GM12878 (cell line): ENCODE measurements at regions not wholly inside any gene's neighbourhood (a gene's known extent, or its start where the extent isn't known, plus 50 kb on each side); places are given as distances from the start of the nearest gene placed in this dataset.

Experiments used
- BCL11A ChIP-seq: IDR thresholded peaks from 2 replicates; pipeline ENCODE4 v1.6.1; 2011; ENCODE audit warnings: low read depth, low read length
- CHD2 ChIP-seq: IDR thresholded peaks from 2 replicates; pipeline ENCODE4 v1.6.1; 2011; ENCODE audit warnings: low read depth, low read length, improper control_type of control experiment, borderline replicate concordance
- CREM ChIP-seq: IDR thresholded peaks from 2 replicates; pipeline ENCODE4 v1.6.1; 2014; ENCODE audit warnings: antibody characterized with exemption, low read depth
- EGR1 ChIP-seq, 2 experiments: IDR thresholded peaks; 1 replicate in 1 of 2; 2 replicates in 1 of 2; pipeline ENCODE4 v1.6.1; 2011 to 2012; ENCODE audit warnings: low read depth in 2 of 2, low read length in 2 of 2, borderline replicate concordance in 1 of 2, mild to moderate bottlenecking in 1 of 2, moderate library complexity in 1 of 2
- HDAC2 ChIP-seq: fragments of 200-600 bp; sonication (generic); IDR thresholded peaks from 2 replicates; pipeline ENCODE4 v1.6.1; 2017
- JUNB ChIP-seq: IDR thresholded peaks from 2 replicates; pipeline ENCODE4 v1.6.1; 2016; ENCODE audit warnings: antibody characterized with exemption, mild to moderate bottlenecking
- KDM1A ChIP-seq: fragments of 200-600 bp; sonication (generic); IDR thresholded peaks from 2 replicates; pipeline ENCODE4 v1.6.1; 2016; ENCODE audit warnings: borderline replicate concordance
- LARP7 ChIP-seq: fragments of 450-650 bp; IDR thresholded peaks from 2 replicates; pipeline ENCODE4 v1.6.1; 2017; ENCODE audit warnings: mild to moderate bottlenecking
- MYC ChIP-seq: IDR thresholded peaks from 2 replicates; pipeline ENCODE4 v1.6.1; 2011; ENCODE audit warnings: mild to moderate bottlenecking, low read length, moderate library complexity, inconsistent platforms; ENCODE audit not compliant: insufficient read depth, insufficient replicate concordance, insufficient read length, severe bottlenecking
- PAX8 ChIP-seq: fragments of 450-650 bp; IDR thresholded peaks from 2 replicates; pipeline ENCODE4 v1.6.1; 2017; ENCODE audit warnings: mild to moderate bottlenecking, moderate library complexity
- PML ChIP-seq: IDR thresholded peaks from 2 replicates; pipeline ENCODE4 v1.6.1; 2012; ENCODE audit warnings: low read length, inconsistent platforms
- RCOR1 ChIP-seq: conservative IDR thresholded peaks from 2 replicates; pipeline ENCODE4 v1.6.1; 2012; ENCODE audit warnings: low read depth, low read length, improper control_type of control experiment
- SP1 ChIP-seq: IDR thresholded peaks from one replicate; pipeline ENCODE4 v1.6.1; 2011; ENCODE audit warnings: low read depth, low read length
- SRF ChIP-seq, 2 experiments: IDR thresholded peaks; 2 replicates each; pipeline ENCODE4 v1.6.1; 2011; ENCODE audit warnings: low read depth in 2 of 2, low read length in 2 of 2, mild to moderate bottlenecking in 1 of 2, moderate library complexity in 1 of 2
- TCF12 ChIP-seq: IDR thresholded peaks from 2 replicates; pipeline ENCODE4 v1.6.1; 2011; ENCODE audit warnings: low read depth, mild to moderate bottlenecking, low read length
- ZSCAN29 ChIP-seq: fragments of 450-650 bp; IDR thresholded peaks from 2 replicates; pipeline ENCODE4 v1.6.1; 2017; ENCODE audit warnings: mild to moderate bottlenecking, moderate library complexity
- ZZZ3 ChIP-seq: IDR thresholded peaks from 2 replicates; pipeline ENCODE4 v1.6.1; 2011; ENCODE audit warnings: low read depth; ENCODE audit not compliant: control insufficient read depth, insufficient read length
- TF ChIP-seq, protein P1 (sequence below): IDR thresholded peaks from 2 replicates; pipeline ENCODE4 v1.6.1; 2012; ENCODE audit warnings: low read depth, low read length, improper control_type of control experiment
- TF ChIP-seq, protein P2 (sequence below): IDR thresholded peaks from 2 replicates; pipeline ENCODE4 v1.6.1; 2012; ENCODE audit warnings: mild to moderate bottlenecking, low read depth, low read length
- TF ChIP-seq, protein P3 (sequence below): fragments of 450-650 bp; IDR thresholded peaks from 2 replicates; pipeline ENCODE4 v1.6.1; 2018; ENCODE audit warnings: mild to moderate bottlenecking, low read depth, moderate library complexity; ENCODE audit not compliant: partially characterized antibody
- TF ChIP-seq, protein P4 (sequence below): fragments of 450-650 bp; conservative IDR thresholded peaks from 2 replicates; pipeline ENCODE4 v1.6.1; 2017; ENCODE audit warnings: mild to moderate bottlenecking, moderate library complexity

DNA sequence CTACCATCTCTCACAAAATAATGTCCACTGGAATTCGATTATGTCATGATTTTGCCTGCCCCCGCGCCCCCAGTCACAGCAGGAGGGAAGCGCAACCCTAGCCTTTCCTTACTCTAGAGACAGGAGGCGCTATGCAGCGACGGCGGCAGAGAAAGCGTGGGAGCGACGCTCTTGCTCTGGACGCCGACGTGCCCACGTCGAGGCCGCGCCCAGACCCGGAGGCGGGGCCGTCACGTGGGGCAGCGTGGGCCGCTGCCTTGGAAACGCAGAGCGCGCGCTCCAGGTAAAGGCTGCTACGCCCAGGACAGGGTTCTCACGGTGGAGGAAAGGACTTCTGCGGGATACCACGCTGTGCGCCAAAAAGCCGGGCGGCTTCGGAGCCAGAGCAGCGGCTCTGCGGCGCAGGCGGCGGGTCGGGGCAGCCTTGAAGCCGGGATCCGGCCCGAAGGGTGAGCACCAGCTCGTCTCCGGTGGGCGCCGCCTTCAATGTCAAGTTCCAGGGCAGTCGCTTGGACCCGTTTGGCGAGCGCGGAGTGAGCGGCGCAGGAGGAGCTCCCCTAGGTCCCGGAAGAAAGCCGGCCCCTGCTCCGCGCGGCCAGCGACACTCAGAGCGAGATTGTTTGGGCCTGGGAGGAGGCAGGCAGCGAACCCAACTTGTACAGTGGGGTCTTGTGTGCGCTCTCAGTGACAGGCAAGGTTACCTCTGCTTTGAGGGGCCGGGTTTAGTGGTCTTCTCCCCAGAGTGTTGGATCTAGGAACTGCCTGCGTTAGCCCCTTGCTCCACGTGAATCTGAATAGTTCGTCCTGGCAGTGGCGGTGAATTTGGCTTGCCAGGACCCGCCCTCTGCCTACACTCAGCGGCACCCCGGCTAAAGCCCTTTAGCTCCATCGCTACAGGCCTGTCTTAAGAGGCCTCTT is 121.7 kb downstream of the MRPL57 start (continued):
- TF ChIP-seq LARP7 (peak; percentile 86), HDAC2 (no peak), ZZZ3 (no peak), EGR1 (IDR thresholded peaks at IDR 0.05; ENCODE audit: borderline replicate concordance in 1 of 2, low read depth in 2 of 2, low read length in 2 of 2) (peak; percentile 96 to 100), SRF (IDR thresholded peaks at IDR 0.05; ENCODE audit: low read depth in 2 of 2, low read length in 2 of 2) (no peak), TCF12 (0 out of 2 replicates have a peak, but pooled peaks have one; percentile 16), CREM (peak; percentile 88), SP1 (peak; percentile 86), RCOR1 (no peak), KDM1A (no peak), JUNB (no peak), BCL11A (no peak), CHD2 (0 out of 2 replicates have a peak, but pooled peaks have one; percentile 22), PAX8 (no peak), ZSCAN29 (no peak), MYC (no peak), PML (no peak)
- TF ChIP-seq, protein P1, sequence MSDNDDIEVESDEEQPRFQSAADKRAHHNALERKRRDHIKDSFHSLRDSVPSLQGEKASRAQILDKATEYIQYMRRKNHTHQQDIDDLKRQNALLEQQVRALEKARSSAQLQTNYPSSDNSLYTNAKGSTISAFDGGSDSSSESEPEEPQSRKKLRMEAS = peak; percentile 93
- TF ChIP-seq, protein P2, sequence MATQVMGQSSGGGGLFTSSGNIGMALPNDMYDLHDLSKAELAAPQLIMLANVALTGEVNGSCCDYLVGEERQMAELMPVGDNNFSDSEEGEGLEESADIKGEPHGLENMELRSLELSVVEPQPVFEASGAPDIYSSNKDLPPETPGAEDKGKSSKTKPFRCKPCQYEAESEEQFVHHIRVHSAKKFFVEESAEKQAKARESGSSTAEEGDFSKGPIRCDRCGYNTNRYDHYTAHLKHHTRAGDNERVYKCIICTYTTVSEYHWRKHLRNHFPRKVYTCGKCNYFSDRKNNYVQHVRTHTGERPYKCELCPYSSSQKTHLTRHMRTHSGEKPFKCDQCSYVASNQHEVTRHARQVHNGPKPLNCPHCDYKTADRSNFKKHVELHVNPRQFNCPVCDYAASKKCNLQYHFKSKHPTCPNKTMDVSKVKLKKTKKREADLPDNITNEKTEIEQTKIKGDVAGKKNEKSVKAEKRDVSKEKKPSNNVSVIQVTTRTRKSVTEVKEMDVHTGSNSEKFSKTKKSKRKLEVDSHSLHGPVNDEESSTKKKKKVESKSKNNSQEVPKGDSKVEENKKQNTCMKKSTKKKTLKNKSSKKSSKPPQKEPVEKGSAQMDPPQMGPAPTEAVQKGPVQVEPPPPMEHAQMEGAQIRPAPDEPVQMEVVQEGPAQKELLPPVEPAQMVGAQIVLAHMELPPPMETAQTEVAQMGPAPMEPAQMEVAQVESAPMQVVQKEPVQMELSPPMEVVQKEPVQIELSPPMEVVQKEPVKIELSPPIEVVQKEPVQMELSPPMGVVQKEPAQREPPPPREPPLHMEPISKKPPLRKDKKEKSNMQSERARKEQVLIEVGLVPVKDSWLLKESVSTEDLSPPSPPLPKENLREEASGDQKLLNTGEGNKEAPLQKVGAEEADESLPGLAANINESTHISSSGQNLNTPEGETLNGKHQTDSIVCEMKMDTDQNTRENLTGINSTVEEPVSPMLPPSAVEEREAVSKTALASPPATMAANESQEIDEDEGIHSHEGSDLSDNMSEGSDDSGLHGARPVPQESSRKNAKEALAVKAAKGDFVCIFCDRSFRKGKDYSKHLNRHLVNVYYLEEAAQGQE = no peak
- TF ChIP-seq, protein P3, sequence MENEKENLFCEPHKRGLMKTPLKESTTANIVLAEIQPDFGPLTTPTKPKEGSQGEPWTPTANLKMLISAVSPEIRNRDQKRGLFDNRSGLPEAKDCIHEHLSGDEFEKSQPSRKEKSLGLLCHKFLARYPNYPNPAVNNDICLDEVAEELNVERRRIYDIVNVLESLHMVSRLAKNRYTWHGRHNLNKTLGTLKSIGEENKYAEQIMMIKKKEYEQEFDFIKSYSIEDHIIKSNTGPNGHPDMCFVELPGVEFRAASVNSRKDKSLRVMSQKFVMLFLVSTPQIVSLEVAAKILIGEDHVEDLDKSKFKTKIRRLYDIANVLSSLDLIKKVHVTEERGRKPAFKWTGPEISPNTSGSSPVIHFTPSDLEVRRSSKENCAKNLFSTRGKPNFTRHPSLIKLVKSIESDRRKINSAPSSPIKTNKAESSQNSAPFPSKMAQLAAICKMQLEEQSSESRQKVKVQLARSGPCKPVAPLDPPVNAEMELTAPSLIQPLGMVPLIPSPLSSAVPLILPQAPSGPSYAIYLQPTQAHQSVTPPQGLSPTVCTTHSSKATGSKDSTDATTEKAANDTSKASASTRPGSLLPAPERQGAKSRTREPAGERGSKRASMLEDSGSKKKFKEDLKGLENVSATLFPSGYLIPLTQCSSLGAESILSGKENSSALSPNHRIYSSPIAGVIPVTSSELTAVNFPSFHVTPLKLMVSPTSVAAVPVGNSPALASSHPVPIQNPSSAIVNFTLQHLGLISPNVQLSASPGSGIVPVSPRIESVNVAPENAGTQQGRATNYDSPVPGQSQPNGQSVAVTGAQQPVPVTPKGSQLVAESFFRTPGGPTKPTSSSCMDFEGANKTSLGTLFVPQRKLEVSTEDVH = no peak
- TF ChIP-seq, protein P4, sequence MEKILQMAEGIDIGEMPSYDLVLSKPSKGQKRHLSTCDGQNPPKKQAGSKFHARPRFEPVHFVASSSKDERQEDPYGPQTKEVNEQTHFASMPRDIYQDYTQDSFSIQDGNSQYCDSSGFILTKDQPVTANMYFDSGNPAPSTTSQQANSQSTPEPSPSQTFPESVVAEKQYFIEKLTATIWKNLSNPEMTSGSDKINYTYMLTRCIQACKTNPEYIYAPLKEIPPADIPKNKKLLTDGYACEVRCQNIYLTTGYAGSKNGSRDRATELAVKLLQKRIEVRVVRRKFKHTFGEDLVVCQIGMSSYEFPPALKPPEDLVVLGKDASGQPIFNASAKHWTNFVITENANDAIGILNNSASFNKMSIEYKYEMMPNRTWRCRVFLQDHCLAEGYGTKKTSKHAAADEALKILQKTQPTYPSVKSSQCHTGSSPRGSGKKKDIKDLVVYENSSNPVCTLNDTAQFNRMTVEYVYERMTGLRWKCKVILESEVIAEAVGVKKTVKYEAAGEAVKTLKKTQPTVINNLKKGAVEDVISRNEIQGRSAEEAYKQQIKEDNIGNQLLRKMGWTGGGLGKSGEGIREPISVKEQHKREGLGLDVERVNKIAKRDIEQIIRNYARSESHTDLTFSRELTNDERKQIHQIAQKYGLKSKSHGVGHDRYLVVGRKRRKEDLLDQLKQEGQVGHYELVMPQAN = peak; percentile 98
